Stimulated activated CD8-positive, alpha-beta memory T cell treated with anti-CD3 and anti-CD28 coated beads, Interleukin-4, amount 100 ng/mL, for 4 hours (primary cell): ENCODE measurements at regions not wholly inside any gene's neighbourhood (a gene's known extent, or its start where the extent isn't known, plus 50 kb on each side); places are given as distances from the start of the nearest gene placed in this dataset.
"Not testable (repeated sequence)": the region's sequence is repeated elsewhere in the genome, so short reads cannot be mapped to it uniquely, and the experiment has no call there.

Source experiments
- DNase-seq, 2 donors: peaks; one replicate each; pipeline ENCODE4 v3.0.0-alpha.2; 2020; ENCODE audit warnings: low read depth in 2 of 2, low spot score in 1 of 2

DNA sequence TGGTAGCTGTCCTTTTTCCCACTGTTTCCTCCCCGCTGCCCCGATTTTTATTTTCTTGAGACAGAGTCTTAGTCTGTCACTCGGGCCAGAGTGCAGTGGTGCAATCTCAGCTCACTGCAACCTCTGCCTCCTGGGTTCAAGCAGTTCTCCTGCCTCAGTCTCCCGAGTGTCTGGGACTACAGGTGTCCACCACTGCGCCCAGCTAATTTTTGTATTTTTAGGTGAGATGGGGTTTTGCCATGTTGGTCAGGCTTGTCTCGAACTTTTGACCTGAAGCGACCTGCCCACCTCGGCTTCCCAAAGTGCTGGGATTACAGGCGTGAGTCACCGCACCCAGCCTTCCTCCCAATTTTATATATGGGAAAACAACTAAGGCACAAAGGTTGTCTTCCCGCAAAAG, 251.0 kb downstream of the GOLGA6L6 start:
- not testable (repeated sequence) for DNase-seq

DNA sequence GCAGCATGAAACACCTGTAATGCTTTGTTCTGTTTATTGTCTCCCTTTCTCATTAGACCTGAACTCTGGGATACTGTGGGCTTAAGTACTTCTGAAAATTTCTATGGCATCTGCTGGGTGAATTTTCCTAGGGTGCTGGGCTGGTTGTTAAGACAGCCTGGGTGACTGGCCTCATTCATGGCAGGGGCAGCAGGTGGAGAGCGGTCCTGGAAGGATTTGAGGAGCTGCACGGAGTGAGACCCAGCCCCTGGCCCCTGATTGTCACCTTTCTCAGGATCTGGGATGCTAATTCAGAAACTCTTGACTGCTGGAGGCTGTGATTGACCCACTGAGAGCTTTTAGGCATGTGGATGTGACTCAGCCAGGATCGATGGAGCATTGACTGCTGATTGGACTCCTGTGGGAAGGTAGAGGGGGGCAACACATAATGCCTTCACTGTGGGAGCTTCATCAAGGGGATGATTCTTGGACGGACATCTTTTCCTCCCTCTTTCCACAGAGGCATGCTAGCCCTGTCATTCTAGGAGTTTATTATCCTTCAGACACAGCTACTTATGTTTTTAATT, 252.0 kb downstream of the GOLGA6L6 start:
- DNase-seq: not testable (repeated sequence)

DNA sequence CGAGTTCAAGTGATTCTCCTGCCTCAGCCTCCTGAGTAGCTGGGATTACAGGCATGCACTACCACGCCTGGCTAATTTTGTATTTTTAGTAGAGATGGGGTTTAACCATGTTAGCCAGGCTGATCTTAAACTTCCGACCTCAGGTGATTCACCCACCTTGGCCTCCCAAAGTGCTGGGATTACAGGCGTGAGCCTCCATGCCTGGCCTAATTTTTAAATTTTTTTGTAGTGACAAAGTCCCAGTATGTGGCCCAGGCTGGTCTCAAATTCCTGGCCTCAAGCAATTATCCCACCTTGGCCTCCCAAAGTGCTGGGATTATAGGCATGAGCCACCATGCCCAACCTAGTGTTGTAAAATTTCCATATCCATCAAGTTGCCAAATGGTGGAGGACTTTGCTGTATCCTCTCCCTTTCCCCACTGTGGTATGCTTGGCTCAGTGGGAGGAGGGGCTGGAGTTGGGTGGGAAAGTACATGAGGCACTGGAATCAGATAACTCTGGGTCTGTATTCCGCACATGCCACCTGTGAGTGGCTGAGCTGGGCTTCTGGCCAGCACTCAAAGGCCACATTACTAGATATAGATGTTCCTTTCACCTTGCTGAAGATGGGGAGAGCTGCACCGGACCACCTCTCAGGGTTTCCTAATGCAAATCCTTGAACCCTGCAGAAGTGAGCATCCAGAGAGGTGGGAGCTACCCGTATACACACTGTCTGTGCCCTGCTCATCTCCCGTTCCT, 252.6 kb downstream of the GOLGA6L6 start:
- DNase-seq: not testable (repeated sequence)

DNA sequence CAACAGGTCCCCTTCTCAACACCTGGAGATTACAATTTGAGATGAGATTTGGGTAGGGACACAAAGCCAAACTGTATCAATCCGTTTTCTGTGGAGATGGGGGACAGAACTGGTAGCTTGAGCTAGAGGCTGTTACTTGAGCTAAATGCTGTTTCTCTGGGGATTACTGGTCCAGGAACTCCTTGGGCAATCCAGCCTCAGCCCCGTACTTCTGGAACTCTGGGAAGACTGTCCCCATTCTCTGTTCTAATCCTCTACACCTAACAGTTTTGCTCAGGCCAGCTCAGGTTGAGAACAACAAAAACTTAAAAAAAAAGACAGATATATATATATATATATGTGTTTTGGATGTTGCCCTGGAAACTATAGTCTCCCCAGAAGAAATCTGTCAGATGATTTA, 255.0 kb downstream of the GOLGA6L6 start:
- DNase-seq: not testable (repeated sequence)

DNA sequence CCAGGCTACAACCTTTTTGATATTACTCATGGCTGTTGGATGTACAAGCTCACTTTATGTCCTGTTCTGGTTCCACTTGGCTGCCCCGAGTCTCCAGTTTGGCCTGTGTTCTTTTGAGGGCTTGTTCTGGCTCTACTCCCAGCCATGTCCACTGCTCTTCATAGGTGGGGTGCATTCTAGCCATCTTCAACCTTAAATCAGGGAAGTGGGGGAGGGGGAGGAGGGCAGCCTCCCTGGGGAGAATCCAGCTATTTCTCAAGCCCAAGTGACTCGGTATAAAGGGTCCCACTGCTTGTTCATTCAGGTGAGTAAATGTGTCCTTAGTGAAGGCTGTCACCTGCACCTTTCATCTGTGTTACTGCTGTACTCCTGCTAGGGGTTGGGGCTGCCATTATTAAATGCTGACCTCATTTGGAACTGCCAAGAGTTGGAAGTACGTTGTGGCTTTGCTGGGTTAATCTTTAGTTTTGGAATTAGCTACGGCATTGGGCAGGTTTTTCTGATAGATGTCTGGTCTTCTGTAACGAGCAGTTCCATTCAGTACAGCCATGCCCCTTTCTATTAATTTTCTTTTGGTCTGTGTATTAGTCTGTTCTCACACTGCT, 255.8 kb downstream of the GOLGA6L6 start:
- DNase-seq: not testable (repeated sequence)

DNA sequence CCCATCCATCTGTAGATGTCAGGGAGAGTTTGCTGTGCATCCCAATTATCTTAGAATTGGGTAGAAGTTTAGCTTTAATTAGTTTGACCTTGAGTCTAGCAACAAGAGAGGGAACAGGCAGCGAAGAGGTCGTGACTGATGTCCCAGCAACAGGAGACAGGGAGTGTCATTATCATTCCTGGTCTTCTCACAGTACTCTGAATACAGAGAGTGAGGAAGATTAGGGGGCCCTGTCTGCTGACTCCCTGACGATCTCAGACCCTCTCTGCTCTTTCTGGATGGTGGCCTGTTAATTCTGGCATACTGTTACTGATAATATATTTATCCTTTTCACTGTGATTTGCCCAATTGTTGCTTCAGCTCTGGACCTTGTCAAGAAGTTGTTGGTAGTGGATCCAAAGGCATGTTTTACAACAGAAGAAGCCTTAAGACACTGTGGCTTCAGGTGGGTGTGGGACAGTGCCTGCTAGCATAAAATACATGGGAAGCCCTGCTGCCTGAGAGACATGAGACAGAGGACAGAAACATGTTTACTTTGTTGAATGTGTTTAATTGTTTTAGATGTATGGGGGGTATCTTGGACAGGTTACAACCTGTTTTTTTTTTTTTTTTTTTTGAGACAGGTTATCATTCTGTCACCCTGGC, 256.6 kb downstream of the GOLGA6L6 start:
- not testable (repeated sequence) for DNase-seq

DNA sequence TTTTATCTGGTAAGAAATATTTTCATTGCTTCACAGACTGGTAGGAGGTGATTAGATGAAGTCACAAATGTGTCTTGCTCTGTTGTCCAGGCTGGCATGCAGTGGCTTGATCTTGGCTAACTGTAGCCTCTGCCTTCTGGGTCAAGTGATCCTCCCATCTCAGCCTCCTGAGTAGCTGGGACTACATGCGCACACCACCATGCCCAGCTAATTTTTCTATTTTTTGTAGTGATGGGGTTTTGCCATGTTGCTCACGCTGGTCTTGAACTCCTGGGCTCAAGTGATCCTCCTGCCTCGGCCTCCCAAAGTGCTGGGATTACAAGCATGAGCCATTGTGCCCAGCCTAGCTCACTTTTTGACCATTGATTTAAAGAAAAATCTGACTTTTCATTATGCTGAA, 257.9 kb downstream of the GOLGA6L6 start:
- DNase-seq: not testable (repeated sequence)

DNA sequence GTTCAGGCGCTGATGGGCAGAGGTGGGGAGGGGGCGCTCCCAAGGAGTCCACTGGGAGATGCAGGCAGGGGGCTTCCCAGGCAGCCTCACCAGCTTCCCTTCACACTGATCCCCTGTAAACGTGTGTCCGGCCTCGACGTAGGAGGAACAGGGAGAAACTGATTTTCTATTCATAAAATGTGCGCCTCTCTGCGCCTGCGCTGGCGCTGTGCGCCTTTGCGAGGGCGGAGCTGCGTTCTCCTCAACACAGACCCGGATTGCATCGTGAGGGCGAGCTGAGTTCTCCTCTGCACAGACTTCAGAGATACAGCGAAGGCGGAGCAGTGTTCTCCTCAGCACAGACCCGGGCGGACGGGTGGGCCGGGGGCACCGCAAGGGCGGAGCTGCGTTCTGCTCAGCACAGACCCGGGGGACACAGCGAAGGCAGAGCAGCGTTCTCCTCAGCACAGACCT, 259.1 kb downstream of the GOLGA6L6 start:
- not testable (repeated sequence) for DNase-seq

DNA sequence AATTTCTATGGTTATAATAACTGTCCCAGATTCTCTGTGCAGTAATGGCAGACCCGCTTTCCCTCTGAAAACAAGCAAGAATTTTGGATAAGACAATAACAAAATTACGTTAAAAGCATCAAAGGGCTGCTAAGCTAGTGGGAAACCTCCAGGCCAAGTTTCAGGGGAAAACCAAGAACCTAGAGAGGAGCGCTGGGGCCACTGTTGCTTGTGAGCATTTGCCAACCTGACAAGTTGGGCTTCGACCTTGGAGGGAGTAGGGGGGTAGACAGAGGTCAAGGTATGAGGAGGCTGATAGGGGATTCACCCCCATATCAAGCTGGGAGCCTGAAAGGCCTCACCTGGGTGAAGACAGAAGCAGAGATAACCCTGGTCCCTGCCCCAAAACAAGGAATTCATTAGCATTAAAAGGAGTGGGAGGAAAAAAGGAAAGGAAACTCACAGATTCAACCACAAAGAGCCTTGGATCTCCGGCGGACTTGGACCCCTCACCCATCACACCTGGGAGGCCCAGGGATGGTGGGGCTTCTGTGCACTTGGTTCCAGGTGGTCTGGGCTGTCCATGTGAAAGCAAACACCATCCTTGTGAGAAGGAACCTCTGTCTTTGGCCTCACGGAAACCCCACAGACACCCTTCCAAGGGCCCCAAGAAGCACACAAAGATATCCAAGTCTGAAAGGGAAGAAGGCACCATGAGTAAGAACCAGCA, 259.9 kb downstream of the GOLGA6L6 start:
- not testable (repeated sequence) for DNase-seq

DNA sequence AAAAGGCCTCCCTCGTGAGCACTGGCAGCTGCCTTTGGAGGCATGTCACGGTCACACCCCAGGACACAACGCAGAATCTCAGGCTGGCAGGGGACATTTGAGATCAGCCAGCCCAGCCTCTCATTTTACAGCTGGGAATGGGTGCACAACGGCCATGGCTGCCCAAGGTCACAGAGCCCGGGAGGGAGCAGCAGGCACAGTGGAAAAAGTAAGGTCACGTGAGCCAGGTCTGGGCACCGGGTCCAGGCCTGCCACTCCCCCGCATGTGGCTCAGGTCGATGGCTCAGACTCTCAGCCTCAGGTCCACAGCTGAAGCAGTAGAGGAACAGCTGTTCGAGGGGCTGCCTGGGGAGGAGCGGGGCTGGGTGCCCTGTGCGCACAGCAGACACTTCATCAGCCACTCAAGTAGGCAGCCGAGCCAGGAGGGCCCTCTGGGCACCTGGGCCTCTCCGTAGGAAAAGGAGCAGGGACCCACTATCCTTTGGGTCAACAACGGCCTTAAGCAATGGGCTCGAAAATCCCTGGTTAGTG, 260.6 kb downstream of the GOLGA6L6 start:
- no peak for DNase-seq

DNA sequence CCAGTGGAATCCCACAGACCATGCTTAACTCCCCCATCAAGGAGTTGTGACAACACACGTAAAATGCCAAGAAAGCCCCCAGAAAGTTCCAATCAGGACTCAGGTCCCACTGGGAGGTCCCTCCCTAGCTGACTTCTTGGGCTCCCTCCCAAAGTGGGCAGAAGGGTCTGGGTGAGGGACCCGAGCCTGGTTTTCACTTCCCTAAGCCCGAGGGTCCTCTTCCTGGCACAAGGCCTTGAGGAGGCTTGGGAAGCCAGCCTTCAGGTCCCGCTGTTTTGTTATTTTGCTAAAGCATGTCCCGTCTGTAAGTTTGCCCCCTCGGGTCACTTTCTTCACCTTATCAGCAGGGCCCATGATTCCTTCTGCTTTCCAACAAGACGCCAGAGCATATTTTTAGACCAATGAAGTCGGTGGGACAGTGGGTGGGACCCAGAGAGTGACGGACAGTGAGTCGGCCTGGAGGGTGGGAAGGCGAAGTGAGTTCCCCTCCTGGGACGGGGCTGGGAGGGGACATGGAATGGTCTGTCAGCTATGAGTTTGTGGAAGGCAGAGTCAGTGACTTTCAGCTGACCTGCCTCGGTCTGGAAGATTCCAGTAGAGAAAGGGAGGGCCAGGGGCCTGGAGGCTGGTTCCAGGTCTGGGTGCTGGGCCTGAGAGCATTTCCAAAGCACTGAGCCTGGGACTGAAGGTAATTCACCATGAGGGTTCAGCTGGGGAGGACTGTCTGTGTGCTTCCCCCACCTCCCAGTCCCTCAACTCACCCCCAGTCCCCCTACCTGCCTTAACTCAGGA, 261.3 kb downstream of the GOLGA6L6 start:
- not testable (repeated sequence) for DNase-seq

DNA sequence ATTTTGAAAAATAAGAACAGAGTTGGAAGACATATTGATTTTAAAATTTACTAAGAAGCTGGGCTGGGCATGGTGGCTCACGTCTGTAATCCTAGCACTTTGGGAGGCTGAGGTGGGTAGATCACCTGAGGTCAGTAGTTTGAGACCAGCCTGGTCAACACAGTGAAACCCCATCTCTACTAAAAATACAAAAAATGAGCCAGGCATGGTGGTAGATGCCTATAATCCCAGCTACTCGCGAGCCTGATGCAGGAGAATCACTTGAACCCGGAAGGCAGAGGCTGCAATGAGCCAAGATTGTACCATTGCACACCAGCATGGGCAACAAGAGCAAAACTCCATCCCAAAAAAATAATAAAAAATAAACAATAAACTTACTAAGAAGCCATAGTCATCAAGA, 262.5 kb downstream of the GOLGA6L6 start:
- DNase-seq: not testable (repeated sequence)

DNA sequence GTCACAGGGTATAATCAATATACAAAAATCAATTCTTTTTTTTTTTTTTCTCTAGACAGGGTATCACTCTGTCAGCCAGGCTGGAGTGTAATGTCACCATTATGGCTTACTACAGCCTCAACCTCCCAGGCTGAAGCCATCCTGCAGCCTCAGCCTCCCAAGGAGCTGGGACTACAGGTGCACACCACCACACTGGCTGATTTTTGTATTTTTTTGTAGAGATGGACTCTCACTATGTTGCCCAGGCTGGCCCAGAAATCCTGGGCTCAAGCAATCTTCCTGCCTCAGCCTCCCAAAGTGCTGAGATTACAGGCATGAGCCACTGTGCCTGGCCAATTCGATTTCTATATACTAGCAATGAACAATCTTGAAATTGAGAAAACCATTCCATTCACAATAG, 263.2 kb downstream of the GOLGA6L6 start:
- DNase-seq: not testable (repeated sequence)

DNA sequence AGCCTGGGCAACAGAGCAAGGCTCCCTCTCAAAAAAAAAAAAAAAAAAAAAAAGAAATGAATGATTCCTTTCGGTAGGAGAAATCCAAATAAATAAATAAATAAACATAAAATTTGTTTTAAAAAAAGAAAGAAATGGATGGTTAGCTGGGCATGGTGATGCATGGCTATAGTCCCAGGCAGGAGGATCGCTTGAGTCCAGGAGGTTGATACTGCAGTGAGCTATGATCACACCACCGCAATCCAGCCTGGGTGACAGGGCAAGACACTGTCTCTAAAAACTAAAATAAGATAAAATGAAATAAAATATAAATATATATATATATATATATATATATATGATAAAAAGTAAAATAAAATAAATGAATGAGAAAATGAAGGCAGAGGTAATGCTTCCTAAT, 264.1 kb downstream of the GOLGA6L6 start:
- DNase-seq: not testable (repeated sequence)

DNA sequence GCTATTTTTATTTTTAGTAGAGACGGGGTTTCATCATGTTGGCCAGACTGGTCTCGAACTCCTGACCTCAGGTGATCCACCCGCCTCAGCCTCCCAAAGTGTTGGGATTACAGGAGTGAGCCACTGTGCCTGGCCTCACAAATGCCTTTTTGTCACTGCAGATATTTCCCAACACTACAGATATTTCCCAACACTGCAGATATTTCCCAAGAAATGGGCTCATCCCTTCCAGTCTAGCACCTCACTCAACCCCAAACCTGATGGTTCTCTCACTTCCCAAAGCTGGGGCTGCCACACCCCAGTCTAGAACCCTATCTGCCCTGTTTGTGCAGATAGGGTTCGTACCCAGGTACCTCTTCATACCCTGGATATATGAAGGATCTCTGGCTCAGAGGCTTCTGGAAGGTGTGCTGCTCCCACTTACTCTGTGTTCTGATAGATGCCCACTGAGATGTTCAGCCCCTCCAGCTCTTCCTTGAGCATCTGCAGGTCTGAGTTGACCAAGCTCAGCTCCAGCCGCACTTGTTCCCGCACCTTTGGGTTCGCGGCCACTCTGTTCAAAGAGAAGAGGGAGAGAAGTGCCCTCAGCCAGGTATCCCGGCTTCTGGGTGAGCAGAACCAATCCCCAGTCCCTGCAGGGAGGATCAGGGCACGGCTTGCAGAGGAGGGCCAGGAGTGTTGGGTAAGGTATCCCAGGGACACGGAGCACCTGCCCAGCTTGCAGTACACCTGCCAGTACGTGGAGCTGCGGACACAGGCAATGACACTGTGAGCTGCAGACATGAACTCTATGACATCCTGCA, 265.1 kb downstream of the GOLGA6L6 start:
- not testable (repeated sequence) for DNase-seq

DNA sequence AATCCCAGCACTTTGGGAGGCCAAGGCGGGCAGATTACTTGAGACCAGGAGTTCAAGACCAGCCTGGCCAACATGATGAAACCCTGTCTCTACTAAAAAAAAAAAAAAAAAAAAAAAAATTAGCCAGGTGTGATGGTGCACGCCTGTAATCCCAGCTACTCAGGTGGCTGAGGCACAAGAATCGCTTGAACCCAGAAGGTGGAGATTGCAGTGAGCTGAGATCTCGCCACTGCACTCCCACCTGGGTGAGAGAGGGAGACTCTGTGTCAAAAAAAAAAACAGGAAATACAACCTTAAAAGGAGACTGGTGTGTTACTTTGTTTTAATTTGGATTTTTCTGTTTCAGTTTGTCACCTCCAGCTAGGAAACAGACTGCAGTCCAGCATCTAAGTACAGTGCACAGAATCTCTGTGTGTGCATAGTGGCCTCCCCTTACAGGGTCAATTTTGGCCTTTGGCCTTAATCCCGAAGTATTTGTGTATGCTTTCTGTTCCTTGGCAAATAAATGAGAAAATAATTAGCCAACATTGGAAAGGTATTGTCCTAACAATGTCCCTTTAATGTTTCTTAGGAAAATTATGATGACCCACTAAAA, 266.1 kb downstream of the GOLGA6L6 start:
- DNase-seq: not testable (repeated sequence)

DNA sequence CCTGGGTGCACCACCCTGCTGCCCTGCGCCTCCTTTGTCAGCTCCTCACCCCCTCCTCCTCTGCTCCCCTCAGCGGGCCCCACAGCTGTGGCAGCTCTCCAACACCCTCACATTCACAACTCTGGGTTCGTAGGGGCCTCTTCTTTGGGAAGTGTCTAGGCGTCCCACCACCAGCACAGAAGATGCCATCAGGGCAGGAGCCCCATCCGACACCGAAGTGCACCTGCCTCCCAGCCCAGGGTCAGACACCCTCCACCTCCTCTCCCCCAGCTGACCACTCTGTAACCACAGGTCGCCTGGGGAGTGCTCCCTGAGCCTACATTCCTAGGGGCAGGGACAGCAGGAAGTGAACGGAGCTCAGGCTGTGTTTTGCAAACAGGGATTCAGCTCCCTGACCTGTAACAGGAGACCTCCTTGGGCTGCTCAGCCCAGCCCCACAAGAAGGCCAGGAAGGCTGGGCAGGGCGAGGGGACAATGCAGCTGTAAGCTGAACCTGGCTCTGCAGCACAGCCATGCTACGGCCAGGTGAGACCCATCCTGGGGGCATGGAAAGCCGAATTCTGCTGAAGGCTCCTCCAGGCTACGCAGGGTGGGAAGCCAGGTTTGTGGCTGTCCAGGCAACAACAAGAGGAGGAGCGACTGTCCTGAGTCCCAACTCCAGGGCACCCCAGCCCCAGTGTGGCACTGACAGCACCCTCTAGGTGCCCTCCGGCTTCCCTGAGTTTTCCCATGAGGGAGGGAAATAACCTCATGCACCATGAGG, 269.0 kb downstream of the GOLGA6L6 start:
- no peak for DNase-seq

DNA sequence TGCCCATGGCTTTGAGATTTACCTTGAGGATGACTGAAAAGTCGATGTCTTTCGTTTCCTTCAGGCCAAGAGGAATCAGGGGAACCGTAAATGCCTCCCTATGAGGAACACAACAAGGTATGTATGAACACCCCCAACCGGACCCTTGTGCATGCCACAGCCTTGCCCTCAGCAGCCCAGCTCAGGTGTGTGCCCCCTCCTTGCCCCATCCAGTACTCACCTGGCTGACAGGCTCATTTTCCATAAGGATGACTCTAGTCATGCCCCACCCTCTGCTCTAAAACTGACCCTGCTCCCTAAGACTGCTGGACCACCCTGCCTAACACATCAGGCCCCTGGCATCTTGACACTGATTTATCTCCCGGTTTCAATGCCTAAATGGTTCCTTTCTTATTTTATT, 270.0 kb downstream of the GOLGA6L6 start:
- no peak for DNase-seq
